HEK293 (cell line): ENCODE measurements at regions not wholly inside any gene's neighbourhood (a gene's known extent, or its start where the extent isn't known, plus 50 kb on each side); places are given as distances from the start of the nearest gene placed in this dataset.

Source experiments
- CTCF ChIA-PET: fragments of 350-600 bp; formaldehyde crosslinking; extraction: SDS; loops from one replicate; lab custom pipeline; 2021; ENCODE audit warnings: antibody characterized with exemption; lab: Yijun Ruan, JAX
- POLR2A ChIA-PET: fragments of 300-600 bp; formaldehyde crosslinking; extraction: SDS; loops from one replicate; lab custom pipeline; 2020; ENCODE audit warnings: antibody characterized with exemption, inconsistent platforms; lab: Yijun Ruan, JAX
- H3K27ac ChIP-seq: fragments of 200-500 bp; sonication (Bioruptor generic); 2 replicates; pipeline ENCODE4 v1.5.1; 2014; ENCODE audit warnings: low read depth, low read length, control low read depth, inconsistent platforms; ENCODE audit errors: extremely low read depth
- H3K36me3 ChIP-seq, 2 experiments: fragments of 200-500 bp in 1 of 2; sonication (Bioruptor generic) in 1 of 2; 1 replicate in 1 of 2; 2 replicates in 1 of 2; pipeline ENCODE4 v1.5.1; 2014 to 2017; ENCODE audit warnings: inconsistent platforms in 2 of 2, low read length in 2 of 2; ENCODE audit not compliant: control insufficient read depth in 2 of 2, insufficient read depth in 1 of 2
- H3K4me1 ChIP-seq: fragments of 200-500 bp; sonication (Bioruptor generic); 2 replicates; pipeline ENCODE4 v1.5.1; 2014; ENCODE audit warnings: mild to moderate bottlenecking, low read length, inconsistent platforms; ENCODE audit not compliant: control insufficient read depth, insufficient read depth
- H3K4me3 ChIP-seq: 2 replicates; pipeline ENCODE4 v1.5.1; 2011; ENCODE audit warnings: low read depth, mild to moderate bottlenecking, control low read depth, low read length, moderate library complexity
- H3K9me3 ChIP-seq: fragments of 200-500 bp; sonication (Bioruptor generic); 2 replicates; pipeline ENCODE4 v1.5.1; 2014; ENCODE audit warnings: low read depth, low read length, inconsistent platforms; ENCODE audit not compliant: control insufficient read depth, insufficient read depth
- BCL11B ChIP-seq: fragments of 450-650 bp; formaldehyde crosslinking; IDR thresholded peaks from 2 replicates; pipeline ENCODE4 v1.5.1; 2016; ENCODE audit warnings: low read depth, missing biosample characterization, missing genetic modification characterization
- GLIS2 ChIP-seq: fragments of 450-650 bp; formaldehyde crosslinking; IDR thresholded peaks from 2 replicates; pipeline ENCODE4 v1.5.1; 2016; ENCODE audit warnings: missing biosample characterization, missing genetic modification characterization
- HOXA7 ChIP-seq: sonication (generic); formaldehyde crosslinking; IDR thresholded peaks from 2 replicates; pipeline ENCODE4 v1.8.1; 2022; ENCODE audit warnings: missing genetic modification reagents, borderline replicate concordance
- MYNN ChIP-seq: fragments of 450-650 bp; formaldehyde crosslinking; IDR thresholded peaks from 2 replicates; pipeline ENCODE4 v1.5.1; 2016; ENCODE audit warnings: missing biosample characterization, missing genetic modification characterization, borderline replicate concordance
- ZFP3 ChIP-seq: fragments of 450-650 bp; formaldehyde crosslinking; IDR thresholded peaks from 2 replicates; pipeline ENCODE4 v1.5.1; 2016; ENCODE audit warnings: low read depth, missing biosample characterization, missing genetic modification characterization
- ZNF10 ChIP-seq: fragments of 450-650 bp; formaldehyde crosslinking; IDR thresholded peaks from 2 replicates; pipeline ENCODE4 v1.5.1; 2017; ENCODE audit warnings: missing biosample characterization, missing genetic modification characterization
- ZNF133 ChIP-seq: fragments of 450-650 bp; formaldehyde crosslinking; IDR thresholded peaks from 2 replicates; pipeline ENCODE4 v1.5.1; 2016; ENCODE audit warnings: missing biosample characterization, missing genetic modification characterization
- ZNF157 ChIP-seq: fragments of 450-650 bp; formaldehyde crosslinking; IDR thresholded peaks from 2 replicates; pipeline ENCODE4 v1.5.1; 2016; ENCODE audit warnings: missing biosample characterization, missing genetic modification characterization
- ZNF2 ChIP-seq: fragments of 450-650 bp; formaldehyde crosslinking; IDR thresholded peaks from 2 replicates; pipeline ENCODE4 v1.5.1; 2016; ENCODE audit warnings: missing biosample characterization, missing genetic modification characterization
- ZNF202 ChIP-seq: fragments of 450-650 bp; formaldehyde crosslinking; IDR thresholded peaks from 2 replicates; pipeline ENCODE4 v1.5.1; 2016; ENCODE audit warnings: missing biosample characterization, missing genetic modification characterization, borderline replicate concordance
- ZNF391 ChIP-seq: fragments of 450-650 bp; formaldehyde crosslinking; IDR thresholded peaks from 2 replicates; pipeline ENCODE4 v1.5.1; 2016; ENCODE audit warnings: low read depth, missing biosample characterization, missing genetic modification characterization, borderline replicate concordance
- ZNF404 ChIP-seq: fragments of 450-650 bp; formaldehyde crosslinking; IDR thresholded peaks from 2 replicates; pipeline ENCODE4 v1.5.1; 2017; ENCODE audit warnings: missing biosample characterization, missing genetic modification characterization
- ZNF529 ChIP-seq: fragments of 450-650 bp; formaldehyde crosslinking; IDR thresholded peaks from 2 replicates; pipeline ENCODE4 v1.5.1; 2017; ENCODE audit warnings: missing genetic modification characterization, missing biosample characterization; ENCODE audit not compliant: insufficient replicate concordance
- ZNF549 ChIP-seq: fragments of 450-650 bp; IDR thresholded peaks from 2 replicates; pipeline ENCODE4 v1.5.1; 2018; ENCODE audit warnings: missing biosample characterization, missing genetic modification characterization, mild to moderate bottlenecking, inconsistent platforms, moderate library complexity
- ZNF585B ChIP-seq: fragments of 450-650 bp; formaldehyde crosslinking; IDR thresholded peaks from 2 replicates; pipeline ENCODE4 v1.5.1; 2016; ENCODE audit warnings: missing biosample characterization, missing genetic modification characterization
- ZNF629 ChIP-seq: fragments of 450-650 bp; formaldehyde crosslinking; IDR thresholded peaks from 2 replicates; pipeline ENCODE4 v1.5.1; 2017; ENCODE audit warnings: missing biosample characterization, missing genetic modification characterization
- ZNF776 ChIP-seq: fragments of 450-650 bp; formaldehyde crosslinking; IDR thresholded peaks from 2 replicates; pipeline ENCODE4 v1.5.0; 2017; ENCODE audit warnings: missing biosample characterization, missing genetic modification characterization, borderline replicate concordance
- ZSCAN16 ChIP-seq: fragments of 450-650 bp; formaldehyde crosslinking; IDR thresholded peaks from 2 replicates; pipeline ENCODE4 v1.5.1; 2016; ENCODE audit warnings: missing biosample characterization, missing genetic modification characterization
- ZSCAN23 ChIP-seq: fragments of 450-650 bp; formaldehyde crosslinking; IDR thresholded peaks from 2 replicates; pipeline ENCODE4 v1.5.1; 2016; ENCODE audit warnings: missing biosample characterization, missing genetic modification characterization
- TF ChIP-seq, protein P1 (sequence below): fragments of 450-650 bp; formaldehyde crosslinking; IDR thresholded peaks from 2 replicates; pipeline ENCODE4 v1.5.0; 2017; ENCODE audit warnings: missing biosample characterization, missing genetic modification characterization, borderline replicate concordance
- TF ChIP-seq, protein P2 (sequence below): fragments of 450-650 bp; formaldehyde crosslinking; IDR thresholded peaks from 2 replicates; pipeline ENCODE4 v1.5.1; 2017; ENCODE audit warnings: missing biosample characterization, missing genetic modification characterization
- TF ChIP-seq, protein P3 (sequence below): fragments of 450-650 bp; formaldehyde crosslinking; IDR thresholded peaks from 2 replicates; pipeline ENCODE4 v1.5.1; 2016; ENCODE audit warnings: missing biosample characterization, missing genetic modification characterization

- Histone ChIP-seq H3K9me3 (no peaks in the 10 kb centered on the region; the same call in 1 of the 2 replicates), H3K27ac (no peak overlapping the region), H3K36me3 (no peaks in the 10 kb centered on the region), H3K4me1 (no peaks in the 10 kb centered on the region), H3K4me3 (no peak overlapping the region)
- POLR2A ChIA-PET = no interaction called here
- TF ChIP-seq ZNF529 (tag by site-specific recombination) (no peak), MYNN (tag by site-specific recombination) (no peak), ZNF585B (tag by site-specific recombination) (0 out of 2 replicates have a peak, but pooled peaks have one; percentile 10), ZNF2 (tag by site-specific recombination) (no peak), ZNF404 (no peak), BCL11B (no peak), ZNF776 (no peak)
- CTCF ChIA-PET = interaction anchor here (0.8 kb wide), 1 partner anchor 50 kb away, joined by 3 read pairs; no protein-coding TSS in a partner anchor
Observed at GRCh38 chr5:73327908-73328455, 120.6 kb downstream of the FOXD1 start.

GRCh38 chr5:73325546-73325945, 123.0 kb downstream of the FOXD1 start:
- Histone ChIP-seq H3K9me3 (no peaks in the 10 kb centered on the region), H3K27ac (no peak overlapping the region), H3K4me1 (no peaks in the 10 kb centered on the region), H3K36me3 (no peaks in the 10 kb centered on the region), H3K4me3 (no peak overlapping the region)
- ChIA-PET CTCF (no interaction called here), POLR2A (no interaction called here)
- TF ChIP-seq, protein P1, sequence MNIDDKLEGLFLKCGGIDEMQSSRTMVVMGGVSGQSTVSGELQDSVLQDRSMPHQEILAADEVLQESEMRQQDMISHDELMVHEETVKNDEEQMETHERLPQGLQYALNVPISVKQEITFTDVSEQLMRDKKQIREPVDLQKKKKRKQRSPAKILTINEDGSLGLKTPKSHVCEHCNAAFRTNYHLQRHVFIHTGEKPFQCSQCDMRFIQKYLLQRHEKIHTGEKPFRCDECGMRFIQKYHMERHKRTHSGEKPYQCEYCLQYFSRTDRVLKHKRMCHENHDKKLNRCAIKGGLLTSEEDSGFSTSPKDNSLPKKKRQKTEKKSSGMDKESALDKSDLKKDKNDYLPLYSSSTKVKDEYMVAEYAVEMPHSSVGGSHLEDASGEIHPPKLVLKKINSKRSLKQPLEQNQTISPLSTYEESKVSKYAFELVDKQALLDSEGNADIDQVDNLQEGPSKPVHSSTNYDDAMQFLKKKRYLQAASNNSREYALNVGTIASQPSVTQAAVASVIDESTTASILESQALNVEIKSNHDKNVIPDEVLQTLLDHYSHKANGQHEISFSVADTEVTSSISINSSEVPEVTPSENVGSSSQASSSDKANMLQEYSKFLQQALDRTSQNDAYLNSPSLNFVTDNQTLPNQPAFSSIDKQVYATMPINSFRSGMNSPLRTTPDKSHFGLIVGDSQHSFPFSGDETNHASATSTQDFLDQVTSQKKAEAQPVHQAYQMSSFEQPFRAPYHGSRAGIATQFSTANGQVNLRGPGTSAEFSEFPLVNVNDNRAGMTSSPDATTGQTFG (tag by site-specific recombination) = no peak
- TF ChIP-seq ZSCAN16 = no peak
- TF ChIP-seq ZNF133 (tag by site-specific recombination) = no peak
- TF ChIP-seq ZNF549 (tag by site-specific recombination) = no peak
- no peak for TF ChIP-seq ZSCAN23 (tag by site-specific recombination)
- TF ChIP-seq ZFP3 (tag by site-specific recombination) = no peak
- TF ChIP-seq ZNF202 (tag by site-specific recombination) = no peak
- TF ChIP-seq GLIS2 (tag by site-specific recombination) = no peak
- no peak for TF ChIP-seq ZNF391
- TF ChIP-seq ZNF629 (tag by site-specific recombination) = no peak
- TF ChIP-seq ZNF10 = no peak
- no peak for TF ChIP-seq HOXA7
- no peak for TF ChIP-seq ZNF157 (tag by site-specific recombination)

DNA sequence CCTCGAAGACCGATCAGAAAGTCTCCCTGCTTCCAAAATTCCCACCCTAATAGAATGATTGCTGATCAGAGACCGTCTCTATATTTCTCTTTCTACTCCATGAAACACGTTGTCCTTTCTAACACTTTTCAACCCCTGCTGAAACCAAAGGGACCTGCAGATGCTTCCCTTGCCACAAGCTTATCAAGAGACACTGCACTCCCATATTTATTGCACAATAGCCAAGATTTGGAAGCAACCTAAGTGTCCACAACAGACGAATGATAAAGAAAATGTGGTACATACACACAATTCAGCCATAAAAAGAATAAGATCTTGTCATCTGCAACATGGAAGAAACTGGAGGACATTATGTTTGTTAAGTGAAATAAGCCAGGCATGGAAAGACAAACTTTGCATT, 125.1 kb downstream of the FOXD1 start:
- CTCF ChIA-PET = interaction anchor here (0.9 to 1.4 kb wide), 3 partner anchors 9 to 108 kb away, joined by 3 to 4 read pairs (median 3); no protein-coding TSS in a partner anchor
- Histone ChIP-seq H3K27ac (no peak overlapping the region), H3K9me3 (no peaks in the 10 kb centered on the region), H3K4me3 (no peak overlapping the region), H3K4me1 (no peaks in the 10 kb centered on the region), H3K36me3 (no peaks in the 10 kb centered on the region)
- TF ChIP-seq, protein P2, sequence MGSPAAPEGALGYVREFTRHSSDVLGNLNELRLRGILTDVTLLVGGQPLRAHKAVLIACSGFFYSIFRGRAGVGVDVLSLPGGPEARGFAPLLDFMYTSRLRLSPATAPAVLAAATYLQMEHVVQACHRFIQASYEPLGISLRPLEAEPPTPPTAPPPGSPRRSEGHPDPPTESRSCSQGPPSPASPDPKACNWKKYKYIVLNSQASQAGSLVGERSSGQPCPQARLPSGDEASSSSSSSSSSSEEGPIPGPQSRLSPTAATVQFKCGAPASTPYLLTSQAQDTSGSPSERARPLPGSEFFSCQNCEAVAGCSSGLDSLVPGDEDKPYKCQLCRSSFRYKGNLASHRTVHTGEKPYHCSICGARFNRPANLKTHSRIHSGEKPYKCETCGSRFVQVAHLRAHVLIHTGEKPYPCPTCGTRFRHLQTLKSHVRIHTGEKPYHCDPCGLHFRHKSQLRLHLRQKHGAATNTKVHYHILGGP (tag by site-specific recombination) = 0 out of 2 replicates have a peak, but pooled peaks have one; percentile 14
- TF ChIP-seq, protein P3, sequence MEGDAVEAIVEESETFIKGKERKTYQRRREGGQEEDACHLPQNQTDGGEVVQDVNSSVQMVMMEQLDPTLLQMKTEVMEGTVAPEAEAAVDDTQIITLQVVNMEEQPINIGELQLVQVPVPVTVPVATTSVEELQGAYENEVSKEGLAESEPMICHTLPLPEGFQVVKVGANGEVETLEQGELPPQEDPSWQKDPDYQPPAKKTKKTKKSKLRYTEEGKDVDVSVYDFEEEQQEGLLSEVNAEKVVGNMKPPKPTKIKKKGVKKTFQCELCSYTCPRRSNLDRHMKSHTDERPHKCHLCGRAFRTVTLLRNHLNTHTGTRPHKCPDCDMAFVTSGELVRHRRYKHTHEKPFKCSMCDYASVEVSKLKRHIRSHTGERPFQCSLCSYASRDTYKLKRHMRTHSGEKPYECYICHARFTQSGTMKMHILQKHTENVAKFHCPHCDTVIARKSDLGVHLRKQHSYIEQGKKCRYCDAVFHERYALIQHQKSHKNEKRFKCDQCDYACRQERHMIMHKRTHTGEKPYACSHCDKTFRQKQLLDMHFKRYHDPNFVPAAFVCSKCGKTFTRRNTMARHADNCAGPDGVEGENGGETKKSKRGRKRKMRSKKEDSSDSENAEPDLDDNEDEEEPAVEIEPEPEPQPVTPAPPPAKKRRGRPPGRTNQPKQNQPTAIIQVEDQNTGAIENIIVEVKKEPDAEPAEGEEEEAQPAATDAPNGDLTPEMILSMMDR (tag by site-specific recombination) = no peak
- no peak for TF ChIP-seq ZNF529 (tag by site-specific recombination)
- POLR2A ChIA-PET = no interaction called here
